ENCODE measurements at regions not wholly inside any gene's neighbourhood (a gene's known extent, or its start where the extent isn't known, plus 50 kb on each side); places are given as distances from the start of the nearest gene placed in this dataset.

GRCh38 chr4:112966701-112967488, 82.6 kb upstream of the ANK2 start:
- H3K36me3 ChIP-seq (replicated peaks in 1 of 2), result no peaks in the 10 kb centered on the region
- H3K27me3 ChIP-seq, result no peaks in the 10 kb centered on the region
- no peak for TF ChIP-seq POLR2A (IDR thresholded peaks at IDR 0.05)
- TF ChIP-seq CTCF (IDR thresholded peaks at IDR 0.05), result no peak
- no peaks in the 10 kb centered on the region for H3K4me1 ChIP-seq (replicated peaks in 1 of 2)
- 93 to 94% (median 93%) methylated on average over 5 of the region's 5 CpGs for WGBS, 4 donors
- no peak overlapping the region for H3K27ac ChIP-seq
- intact Hi-C loops (cut with DNase I), result no loop called here
- no peak overlapping the region for H3K4me3 ChIP-seq
- DNase-seq, result no peak
- H3K9me3 ChIP-seq (replicated peaks in 1 of 3), result no peaks in the 10 kb centered on the region

- H3K36me3 ChIP-seq (replicated peaks in 1 of 2), result no peaks in the 10 kb centered on the region
Measured at GRCh38 chr4:112968451-112969159, 80.8 kb upstream of the ANK2 start.

GRCh38 chr4:112970903-112971302, 78.5 kb upstream of the ANK2 start:
- Histone ChIP-seq H3K36me3 (replicated peaks in 1 of 2) (no peaks in the 10 kb centered on the region), H3K9me3 (replicated peaks in 1 of 3) (no peaks in the 10 kb centered on the region), H3K4me1 (replicated peaks in 1 of 2) (no peaks in the 10 kb centered on the region), H3K4me3 (no peak overlapping the region), H3K27me3 (no peaks in the 10 kb centered on the region), H3K27ac (no peak overlapping the region)
- DNase-seq, result no peak
- WGBS, 4 donors, result 95 to 97% (median 95%) methylated on average over 2 of the region's 2 CpGs
- intact Hi-C loops (cut with DNase I), result no loop called here
- TF ChIP-seq POLR2A (IDR thresholded peaks at IDR 0.05) (no peak), CTCF (IDR thresholded peaks at IDR 0.05) (no peak)

More at GRCh38 chr4:112968451-112969159, 80.8 kb upstream of the ANK2 start:
- Histone ChIP-seq H3K4me3 (no peak overlapping the region), H3K4me1 (replicated peaks in 1 of 2) (no peaks in the 10 kb centered on the region), H3K27me3 (no peaks in the 10 kb centered on the region), H3K9me3 (replicated peaks in 1 of 3) (no peaks in the 10 kb centered on the region), H3K27ac (no peak overlapping the region)
- no peak for DNase-seq
- TF ChIP-seq POLR2A (IDR thresholded peaks at IDR 0.05) (no peak), CTCF (IDR thresholded peaks at IDR 0.05) (no peak)
- intact Hi-C loops (cut with DNase I), result no loop called here

GRCh38 chr4:112973750-112974251, 75.7 kb upstream of the ANK2 start:
- TF ChIP-seq CTCF (IDR thresholded peaks at IDR 0.05), result no peak
- TF ChIP-seq POLR2A (IDR thresholded peaks at IDR 0.05), result no peak
- intact Hi-C loops (cut with DNase I), result no loop called here
- no peak overlapping the region for H3K4me3 ChIP-seq
- no peaks in the 10 kb centered on the region for H3K4me1 ChIP-seq (replicated peaks in 1 of 2)
- no peaks in the 10 kb centered on the region for H3K36me3 ChIP-seq (replicated peaks in 1 of 2)
- H3K27me3 ChIP-seq, result no peaks in the 10 kb centered on the region
- DNase-seq, result no peak
- no peaks in the 10 kb centered on the region for H3K9me3 ChIP-seq (replicated peaks in 1 of 3)
- WGBS, 4 donors, result 87 to 93% (median 89%) methylated on average over 2 of the region's 2 CpGs
- no peak overlapping the region for H3K27ac ChIP-seq

Data from adrenal gland (tissue), 9 donors.